HepG2 (cell line): ENCODE measurements at regions not wholly inside any gene's neighbourhood (a gene's known extent, or its start where the extent isn't known, plus 50 kb on each side); places are given as distances from the start of the nearest gene placed in this dataset.

Source experiments
- ATAC-seq: fragments of 200-7000 bp; cut with Tn5 transposase; 3 replicates; pipeline ENCODE4 v1.9.1; 2020; ENCODE audit warnings: mild to moderate bottlenecking, moderate library complexity
- BruUV-seq: library from RNA; stranded (reverse); fragments of 400-500 nt; replicated peaks from 2 replicates; lab custom pipeline; 2021; lab: Mats Ljungman, UMichigan
- CTCF ChIA-PET: fragments of 300-600 bp; formaldehyde crosslinking; extraction: SDS; loops from one replicate; lab custom pipeline; 2021; ENCODE audit warnings: low total read pairs, inconsistent platforms, low intra/inter-chr PET ratio; lab: Yijun Ruan, JAX
- POLR2A ChIA-PET: fragments of 350-600 bp; sonication (Branson Sonifier 250); formaldehyde crosslinking; loops from one replicate; lab custom pipeline; 2020; ENCODE audit warnings: antibody characterized with exemption, inconsistent platforms; lab: Yijun Ruan, JAX
- DNase-seq: peaks from one replicate; pipeline ENCODE4 v3.0.0-alpha.2; 2015; ENCODE audit warnings: low spot score
- FAIRE-seq: peaks from 3 replicates; lab custom pipeline; 2011; peaks lifted over from hg19 to GRCh38; lab: Jason Lieb, UNC
- H2AFZ ChIP-seq: one replicate; pipeline ENCODE4 v1.6.1; 2011; ENCODE audit warnings: low read length, inconsistent platforms
- H3K27ac ChIP-seq: fragments of 300-600 bp; 3 replicates; pipeline ENCODE4 v1.8.0; 2011; ENCODE audit warnings: mixed run types, mild to moderate bottlenecking, mixed read lengths, low read length, inconsistent platforms; ENCODE audit not compliant: insufficient read depth; ENCODE audit errors: extremely low read length
- H3K27me3 ChIP-seq, 2 experiments: fragments of 200-600 bp in 1 of 2; 2 replicates in 1 of 2; 3 replicates in 1 of 2; pipeline versions ENCODE4 v1.6.0 to v1.8.0; 2011; ENCODE audit warnings: low read length in 2 of 2, mild to moderate bottlenecking in 2 of 2, moderate library complexity in 2 of 2, inconsistent platforms in 1 of 2; ENCODE audit not compliant: insufficient read depth in 2 of 2, control insufficient read depth in 1 of 2
- H3K36me3 ChIP-seq, 2 experiments: fragments of 200-600 bp in 1 of 2; replicated peaks in 1 of 2; 2 replicates in 1 of 2; 3 replicates in 1 of 2; pipeline versions ENCODE4 v1.5.1 to v1.8.0; 2011; ENCODE audit warnings: low read length in 2 of 2, inconsistent platforms in 1 of 2; ENCODE audit not compliant: insufficient read depth in 2 of 2, control insufficient read depth in 1 of 2
- H3K4me1 ChIP-seq: 2 replicates; pipeline ENCODE4 v1.5.1; 2012; ENCODE audit warnings: low read length, inconsistent platforms; ENCODE audit not compliant: insufficient read depth
- H3K4me2 ChIP-seq: 2 replicates; pipeline ENCODE4 v1.6.0; 2011; ENCODE audit warnings: low read depth, low read length, inconsistent platforms
- H3K4me3 ChIP-seq, 3 experiments: fragments of 200-600 bp in 1 of 3; sonication (generic), shearing (Covaris generic) in 1 of 3; replicated peaks in 1 of 3; 2 replicates each; pipeline ENCODE4 v1.5.1; 2011 to 2016; ENCODE audit warnings: low read length in 3 of 3, inconsistent platforms in 2 of 3, low read depth in 2 of 3, mild to moderate bottlenecking in 2 of 3, control low read depth in 1 of 3, mixed read lengths in 1 of 3; ENCODE audit not compliant: insufficient read depth in 1 of 3
- H3K79me2 ChIP-seq: one replicate; pipeline ENCODE4 v1.6.1; 2011; ENCODE audit warnings: low read length, inconsistent platforms; ENCODE audit not compliant: insufficient read depth
- H3K9ac ChIP-seq: 2 replicates; pipeline ENCODE4 v1.6.0; 2011; ENCODE audit warnings: mild to moderate bottlenecking, low read depth, low read length, inconsistent platforms; ENCODE audit not compliant: insufficient read depth
- H3K9me3 ChIP-seq: 2 replicates; pipeline ENCODE4 v1.5.1; 2012; ENCODE audit warnings: mild to moderate bottlenecking, low read length
- H4K20me1 ChIP-seq: 2 replicates; pipeline ENCODE4 v1.6.0; 2011; ENCODE audit warnings: inconsistent platforms, mild to moderate bottlenecking, low read length, moderate library complexity; ENCODE audit not compliant: insufficient read depth
- HCFC1 ChIP-seq: fragments of 150-350 bp; IDR thresholded peaks from 2 replicates; pipeline ENCODE4 v1.6.1; 2014; ENCODE audit warnings: low read depth, low read length
- HOXA5 ChIP-seq: sonication (generic); formaldehyde crosslinking; IDR thresholded peaks from 2 replicates; pipeline ENCODE4 v1.4.0; 2020; ENCODE audit warnings: missing genetic modification reagents
- MZF1 ChIP-seq: sonication (generic); formaldehyde crosslinking; IDR thresholded peaks from 2 replicates; pipeline ENCODE4 v1.8.1; 2023; ENCODE audit warnings: mild to moderate bottlenecking, missing genetic modification reagents, borderline replicate concordance
- NFKB2 ChIP-seq: sonication (generic); formaldehyde crosslinking; IDR thresholded peaks from 2 replicates; pipeline ENCODE4 v1.4.0; 2020; ENCODE audit warnings: missing genetic modification reagents, borderline replicate concordance
- RFX1 ChIP-seq: fragments of 450-650 bp; IDR thresholded peaks from 2 replicates; pipeline ENCODE4 v1.6.1; 2017
- SNAI1 ChIP-seq: sonication (generic); formaldehyde crosslinking; IDR thresholded peaks from 2 replicates; pipeline ENCODE4 v1.5.0; 2020; ENCODE audit warnings: mild to moderate bottlenecking, missing genetic modification reagents, borderline replicate concordance
- SRY ChIP-seq: sonication (generic); formaldehyde crosslinking; IDR thresholded peaks from 2 replicates; pipeline ENCODE4 v1.8.0; 2022; ENCODE audit warnings: mild to moderate bottlenecking, missing genetic modification reagents
- TOE1 ChIP-seq: sonication (generic); formaldehyde crosslinking; IDR thresholded peaks from 2 replicates; pipeline ENCODE4 v1.4.0; 2020; ENCODE audit warnings: mild to moderate bottlenecking, missing genetic modification reagents
- ZNF234 ChIP-seq: sonication (generic); formaldehyde crosslinking; conservative IDR thresholded peaks from 2 replicates; pipeline ENCODE4 v1.5.1; 2020; ENCODE audit warnings: mild to moderate bottlenecking, missing genetic modification reagents
- ZNF33A ChIP-seq: sonication (generic); formaldehyde crosslinking; IDR thresholded peaks from 2 replicates; pipeline ENCODE4 v1.5.1; 2020; ENCODE audit warnings: missing genetic modification reagents, mild to moderate bottlenecking, moderate library complexity, borderline replicate concordance
- ZNF501 ChIP-seq: sonication (generic); formaldehyde crosslinking; IDR thresholded peaks from 2 replicates; pipeline ENCODE4 v1.5.1; 2020; ENCODE audit warnings: mild to moderate bottlenecking, moderate library complexity, missing genetic modification reagents
- ZNF530 ChIP-seq: sonication (generic); formaldehyde crosslinking; IDR thresholded peaks from 2 replicates; pipeline ENCODE4 v1.5.0; 2020; ENCODE audit warnings: low read depth, mild to moderate bottlenecking, missing genetic modification reagents
- ZNF792 ChIP-seq: IDR thresholded peaks from 2 replicates; pipeline ENCODE4 v1.6.1; 2016
- WGBS: methylation state at CpG from one replicate; pipeline ENCODE4 v1.1.6; 2017; ENCODE audit warnings: low lambda C conversion rate; 5-methylcytosine and 5-hydroxymethylcytosine counted together
- in situ Hi-C: cut with HindIII; loops from 2 replicates; pipeline ENCODE4 v1.10.0; 2017; ENCODE audit warnings: low pct_unique_long_range_greater_than_20kb; ENCODE audit not compliant: extremely low pct_ligation_motif_present
- intact Hi-C: fragments of 100-400 bp; cut with micrococcal nuclease; formaldehyde crosslinking; loops from one replicate; pipeline ENCODE4 v1.10.0; 2022; ENCODE audit not compliant: unreplicated experiment
- TF ChIP-seq, protein P1 (sequence below): sonication (generic); formaldehyde crosslinking; IDR thresholded peaks from 2 replicates; pipeline ENCODE4 v1.8.0; 2022; ENCODE audit warnings: mild to moderate bottlenecking, missing genetic modification reagents; ENCODE audit not compliant: insufficient replicate concordance
- TF ChIP-seq, protein P2 (sequence below): sonication (generic); formaldehyde crosslinking; IDR thresholded peaks from 2 replicates; pipeline ENCODE4 v1.8.1; 2022; ENCODE audit warnings: mild to moderate bottlenecking, missing genetic modification reagents
- TF ChIP-seq, protein P3 (sequence below): fragments of 450-650 bp; IDR thresholded peaks from 2 replicates; pipeline ENCODE4 v1.6.1; 2016
- TF ChIP-seq, protein P4 (sequence below): IDR thresholded peaks from 2 replicates; pipeline ENCODE4 v1.6.1; 2016; ENCODE audit warnings: missing compliant biosample characterization, missing genetic modification reagents, borderline replicate concordance

DNA sequence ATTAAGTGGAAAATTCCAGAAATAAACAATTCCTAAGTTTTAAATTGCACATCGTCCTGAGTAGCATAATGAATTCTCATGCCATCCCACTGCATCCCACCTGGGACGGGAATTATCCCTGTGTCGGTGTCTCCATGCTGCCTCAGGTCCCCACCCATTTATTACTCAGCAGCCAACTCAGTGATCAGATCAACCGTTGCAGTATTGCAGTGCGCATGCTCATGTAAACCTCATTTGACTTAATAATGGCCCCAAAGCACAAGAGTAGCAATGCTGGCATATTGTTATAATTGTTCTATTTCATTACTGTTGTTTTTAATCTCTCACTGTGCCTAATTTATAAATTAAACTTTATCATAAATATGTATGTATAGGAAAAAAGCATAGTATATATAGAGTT lies 214.4 kb downstream of the METTL4 start:
- H3K79me2 ChIP-seq = no peaks in the 10 kb centered on the region
- BruUV-seq = no TSS peak
- no peak overlapping the region for H3K4me3 ChIP-seq
- H3K4me2 ChIP-seq = no peak overlapping the region
- intact Hi-C loops = no loop called here
- H3K36me3 ChIP-seq = no peaks in the 10 kb centered on the region
- H3K27me3 ChIP-seq = no peaks in the 10 kb centered on the region
- DNase-seq = no peak
- no peak overlapping the region for H3K9ac ChIP-seq
- ATAC-seq = no peak
- no peak for TF ChIP-seq HOXA5 (CRISPR knock-in tag)
- TF ChIP-seq HCFC1 = no peak
- no peak for TF ChIP-seq ZNF501 (CRISPR knock-in tag)
- TF ChIP-seq NFKB2 = no peak
- no peak for TF ChIP-seq SRY
- no peak for TF ChIP-seq MZF1
- TF ChIP-seq ZNF234 (CRISPR knock-in tag) = no peak
- TF ChIP-seq RFX1 = no peak
- TF ChIP-seq, protein P1, sequence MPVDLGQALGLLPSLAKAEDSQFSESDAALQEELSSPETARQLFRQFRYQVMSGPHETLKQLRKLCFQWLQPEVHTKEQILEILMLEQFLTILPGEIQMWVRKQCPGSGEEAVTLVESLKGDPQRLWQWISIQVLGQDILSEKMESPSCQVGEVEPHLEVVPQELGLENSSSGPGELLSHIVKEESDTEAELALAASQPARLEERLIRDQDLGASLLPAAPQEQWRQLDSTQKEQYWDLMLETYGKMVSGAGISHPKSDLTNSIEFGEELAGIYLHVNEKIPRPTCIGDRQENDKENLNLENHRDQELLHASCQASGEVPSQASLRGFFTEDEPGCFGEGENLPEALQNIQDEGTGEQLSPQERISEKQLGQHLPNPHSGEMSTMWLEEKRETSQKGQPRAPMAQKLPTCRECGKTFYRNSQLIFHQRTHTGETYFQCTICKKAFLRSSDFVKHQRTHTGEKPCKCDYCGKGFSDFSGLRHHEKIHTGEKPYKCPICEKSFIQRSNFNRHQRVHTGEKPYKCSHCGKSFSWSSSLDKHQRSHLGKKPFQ = no peak
- ChIA-PET CTCF (no interaction called here), POLR2A (no interaction called here)
- H2AFZ ChIP-seq = no peak overlapping the region
- H4K20me1 ChIP-seq = no peaks in the 10 kb centered on the region
- no peak overlapping the region for H3K27ac ChIP-seq
- in situ Hi-C loops = no loop called here
- WGBS = 41% methylated on average over 5 of the region's 5 CpGs
- no peaks in the 10 kb centered on the region for H3K4me1 ChIP-seq
- H3K9me3 ChIP-seq = no peaks in the 10 kb centered on the region
- FAIRE-seq = no peak

DNA sequence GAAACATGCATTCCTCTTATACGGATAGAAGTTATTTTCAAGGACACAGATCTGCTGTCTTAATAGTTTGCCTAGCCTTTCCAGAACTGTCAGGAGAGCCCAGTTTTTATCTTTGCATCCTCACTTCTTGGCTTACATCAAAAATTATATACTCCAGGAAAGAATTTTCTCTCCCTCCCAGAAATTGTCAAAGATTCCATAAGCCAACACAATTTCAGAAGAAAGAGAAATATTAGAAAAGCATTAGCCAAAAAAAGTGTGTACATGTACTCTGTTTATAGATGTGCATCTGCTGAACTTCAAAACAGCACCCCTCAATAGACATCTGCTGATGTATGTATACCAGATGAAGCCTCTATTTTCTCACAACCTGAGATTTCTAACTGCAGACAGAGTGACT lies 210.4 kb downstream of the METTL4 start:
- no peak for ATAC-seq
- no peak for FAIRE-seq
- 0% methylated on average over 1 of the region's 1 CpG for WGBS
- H3K4me2 ChIP-seq = no peak overlapping the region
- TF ChIP-seq, protein P2, sequence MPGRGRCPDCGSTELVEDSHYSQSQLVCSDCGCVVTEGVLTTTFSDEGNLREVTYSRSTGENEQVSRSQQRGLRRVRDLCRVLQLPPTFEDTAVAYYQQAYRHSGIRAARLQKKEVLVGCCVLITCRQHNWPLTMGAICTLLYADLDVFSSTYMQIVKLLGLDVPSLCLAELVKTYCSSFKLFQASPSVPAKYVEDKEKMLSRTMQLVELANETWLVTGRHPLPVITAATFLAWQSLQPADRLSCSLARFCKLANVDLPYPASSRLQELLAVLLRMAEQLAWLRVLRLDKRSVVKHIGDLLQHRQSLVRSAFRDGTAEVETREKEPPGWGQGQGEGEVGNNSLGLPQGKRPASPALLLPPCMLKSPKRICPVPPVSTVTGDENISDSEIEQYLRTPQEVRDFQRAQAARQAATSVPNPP (CRISPR knock-in tag) = no peak
- TF ChIP-seq ZNF33A (CRISPR knock-in tag) = no peak
- TF ChIP-seq, protein P3, sequence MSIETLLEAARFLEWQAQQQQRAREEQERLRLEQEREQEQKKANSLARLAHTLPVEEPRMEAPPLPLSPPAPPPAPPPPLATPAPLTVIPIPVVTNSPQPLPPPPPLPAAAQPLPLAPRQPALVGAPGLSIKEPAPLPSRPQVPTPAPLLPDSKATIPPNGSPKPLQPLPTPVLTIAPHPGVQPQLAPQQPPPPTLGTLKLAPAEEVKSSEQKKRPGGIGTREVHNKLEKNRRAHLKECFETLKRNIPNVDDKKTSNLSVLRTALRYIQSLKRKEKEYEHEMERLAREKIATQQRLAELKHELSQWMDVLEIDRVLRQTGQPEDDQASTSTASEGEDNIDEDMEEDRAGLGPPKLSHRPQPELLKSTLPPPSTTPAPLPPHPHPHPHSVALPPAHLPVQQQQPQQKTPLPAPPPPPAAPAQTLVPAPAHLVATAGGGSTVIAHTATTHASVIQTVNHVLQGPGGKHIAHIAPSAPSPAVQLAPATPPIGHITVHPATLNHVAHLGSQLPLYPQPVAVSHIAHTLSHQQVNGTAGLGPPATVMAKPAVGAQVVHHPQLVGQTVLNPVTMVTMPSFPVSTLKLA = no peak
- TF ChIP-seq TOE1 (CRISPR knock-in tag) = no peak
- TF ChIP-seq, protein P4, sequence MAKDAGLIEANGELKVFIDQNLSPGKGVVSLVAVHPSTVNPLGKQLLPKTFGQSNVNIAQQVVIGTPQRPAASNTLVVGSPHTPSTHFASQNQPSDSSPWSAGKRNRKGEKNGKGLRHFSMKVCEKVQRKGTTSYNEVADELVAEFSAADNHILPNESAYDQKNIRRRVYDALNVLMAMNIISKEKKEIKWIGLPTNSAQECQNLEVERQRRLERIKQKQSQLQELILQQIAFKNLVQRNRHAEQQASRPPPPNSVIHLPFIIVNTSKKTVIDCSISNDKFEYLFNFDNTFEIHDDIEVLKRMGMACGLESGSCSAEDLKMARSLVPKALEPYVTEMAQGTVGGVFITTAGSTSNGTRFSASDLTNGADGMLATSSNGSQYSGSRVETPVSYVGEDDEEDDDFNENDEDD (CRISPR knock-in tag) = no peak
- no peak for TF ChIP-seq ZNF530 (CRISPR knock-in tag)
- no peak for TF ChIP-seq ZNF792
- no peak for TF ChIP-seq SNAI1 (CRISPR knock-in tag)
- no peaks in the 10 kb centered on the region for H3K4me1 ChIP-seq
- no TSS peak for BruUV-seq
- intact Hi-C loops = no loop called here
- H3K27ac ChIP-seq = no peak overlapping the region
- DNase-seq = no peak
- CTCF ChIA-PET = no interaction called here
- POLR2A ChIA-PET = no interaction called here
- no peaks in the 10 kb centered on the region for H3K27me3 ChIP-seq
- no peaks in the 10 kb centered on the region for H3K79me2 ChIP-seq
- no peak overlapping the region for H3K9ac ChIP-seq
- no peak overlapping the region for H3K4me3 ChIP-seq
- H3K9me3 ChIP-seq = no peaks in the 10 kb centered on the region
- H2AFZ ChIP-seq = no peak overlapping the region
- in situ Hi-C loops = no loop called here
- no peaks in the 10 kb centered on the region for H3K36me3 ChIP-seq
- no peaks in the 10 kb centered on the region for H4K20me1 ChIP-seq
